ENCODE measurements at regions not wholly inside any gene's neighbourhood (a gene's known extent, or its start where the extent isn't known, plus 50 kb on each side); places are given as distances from the start of the nearest gene placed in this dataset.

GRCh38 chr1:116242741-116243140 is 130.3 kb upstream of the ATP1A1 start:
- POLR2A ChIA-PET = no interaction called here
- FAIRE-seq = no peak
- no peak for ATAC-seq
- H3K4me2 ChIP-seq = no peak overlapping the region
- H3K4me1 ChIP-seq = no peaks in the 10 kb centered on the region
- 48% methylated on average over 7 of the region's 7 CpGs for WGBS (ENCODE audit: missing lambda C conversion rate)
- TF ChIP-seq, protein P1, sequence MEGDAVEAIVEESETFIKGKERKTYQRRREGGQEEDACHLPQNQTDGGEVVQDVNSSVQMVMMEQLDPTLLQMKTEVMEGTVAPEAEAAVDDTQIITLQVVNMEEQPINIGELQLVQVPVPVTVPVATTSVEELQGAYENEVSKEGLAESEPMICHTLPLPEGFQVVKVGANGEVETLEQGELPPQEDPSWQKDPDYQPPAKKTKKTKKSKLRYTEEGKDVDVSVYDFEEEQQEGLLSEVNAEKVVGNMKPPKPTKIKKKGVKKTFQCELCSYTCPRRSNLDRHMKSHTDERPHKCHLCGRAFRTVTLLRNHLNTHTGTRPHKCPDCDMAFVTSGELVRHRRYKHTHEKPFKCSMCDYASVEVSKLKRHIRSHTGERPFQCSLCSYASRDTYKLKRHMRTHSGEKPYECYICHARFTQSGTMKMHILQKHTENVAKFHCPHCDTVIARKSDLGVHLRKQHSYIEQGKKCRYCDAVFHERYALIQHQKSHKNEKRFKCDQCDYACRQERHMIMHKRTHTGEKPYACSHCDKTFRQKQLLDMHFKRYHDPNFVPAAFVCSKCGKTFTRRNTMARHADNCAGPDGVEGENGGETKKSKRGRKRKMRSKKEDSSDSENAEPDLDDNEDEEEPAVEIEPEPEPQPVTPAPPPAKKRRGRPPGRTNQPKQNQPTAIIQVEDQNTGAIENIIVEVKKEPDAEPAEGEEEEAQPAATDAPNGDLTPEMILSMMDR (IDR thresholded peaks at IDR 0.05) = no peak
- no peak for TF ChIP-seq CHD2 (IDR thresholded peaks at IDR 0.05; ENCODE audit: low read length, partially characterized antibody)
- TF ChIP-seq ELK1 (IDR thresholded peaks at IDR 0.05; ENCODE audit: low read depth, low read length) = no peak
- no peak for TF ChIP-seq HOXA7 (CRISPR knock-in tag; IDR thresholded peaks at IDR 0.05)
- TF ChIP-seq ZC3H11A (IDR thresholded peaks at IDR 0.05) = no peak
- no peak overlapping the region for H3K4me3 ChIP-seq
- no peaks in the 10 kb centered on the region for H3K9me3 ChIP-seq
- CTCF ChIA-PET = interaction anchor here (0.8 kb wide), 1 partner anchor 104 kb away, joined by 3 read pairs; no protein-coding TSS in a partner anchor
- DNase-seq (ENCODE audit: low read depth in 1 of 2, low spot score in 1 of 2) = no peak
- H3K27ac ChIP-seq = no peak overlapping the region

DNA sequence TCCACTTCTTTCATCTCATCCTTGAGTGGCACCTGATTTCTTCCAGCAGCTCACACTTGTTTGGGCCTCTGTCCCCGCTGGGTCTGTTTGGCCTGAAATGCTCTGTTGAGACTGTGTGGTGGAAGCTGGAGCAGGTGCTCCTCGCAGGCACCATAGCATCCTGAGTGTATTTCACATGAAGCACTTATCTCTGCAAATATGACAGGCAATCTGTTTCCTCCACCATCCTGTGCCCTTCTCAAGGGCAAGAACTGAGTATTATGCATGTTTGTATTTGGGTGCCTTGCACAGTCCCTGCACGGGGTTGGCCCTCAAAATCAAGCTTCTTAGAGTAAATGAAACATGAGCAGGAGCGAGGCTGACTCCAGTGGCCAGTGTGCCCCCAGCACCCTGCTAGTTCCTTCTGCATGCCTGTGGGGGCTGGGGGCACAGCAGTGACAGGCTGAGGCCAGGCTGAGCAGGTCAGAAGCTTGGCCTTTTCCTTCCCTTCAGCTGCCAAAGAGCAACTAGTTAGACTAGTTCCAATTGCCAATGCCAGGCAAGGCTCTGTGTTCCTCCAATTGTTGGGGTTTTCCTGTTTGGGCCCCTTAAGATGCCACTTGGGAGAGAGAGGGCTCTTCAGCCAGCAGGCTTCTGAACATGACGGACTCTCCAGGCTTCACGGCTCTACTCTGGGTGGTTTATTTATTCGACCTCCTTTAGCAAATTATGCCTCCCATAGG is 129.6 kb upstream of the ATP1A1 start:
- no peak for ATAC-seq
- ChIA-PET CTCF (interaction anchor here (0.8 kb wide), 1 partner anchor 104 kb away, joined by 3 read pairs; no protein-coding TSS in a partner anchor), POLR2A (no interaction called here)
- H3K4me3 ChIP-seq = no peak overlapping the region
- H3K9me3 ChIP-seq = no peaks in the 10 kb centered on the region
- FAIRE-seq = no peak
- no peak overlapping the region for H3K27ac ChIP-seq
- 54% methylated on average over 5 of the region's 7 CpGs for WGBS (ENCODE audit: missing lambda C conversion rate)
- no peak overlapping the region for H3K4me2 ChIP-seq
- no peaks in the 10 kb centered on the region for H3K4me1 ChIP-seq
- DNase-seq (ENCODE audit: low read depth in 1 of 2, low spot score in 1 of 2) = no peak
- TF ChIP-seq ZNF302 (CRISPR knock-in tag; IDR thresholded peaks at IDR 0.05) = no peak
- TF ChIP-seq POLR2A (IDR thresholded peaks at IDR 0.05; ENCODE audit: low read length) = no peak
- TF ChIP-seq, protein P2, sequence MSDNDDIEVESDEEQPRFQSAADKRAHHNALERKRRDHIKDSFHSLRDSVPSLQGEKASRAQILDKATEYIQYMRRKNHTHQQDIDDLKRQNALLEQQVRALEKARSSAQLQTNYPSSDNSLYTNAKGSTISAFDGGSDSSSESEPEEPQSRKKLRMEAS (IDR thresholded peaks at IDR 0.05) = no peak
- no peak for TF ChIP-seq FOSL2 (IDR thresholded peaks at IDR 0.05)
- no peak for TF ChIP-seq FOSL2 (CRISPR knock-in tag; IDR thresholded peaks at IDR 0.05)
- TF ChIP-seq KDM1A (IDR thresholded peaks at IDR 0.05; ENCODE audit: low read depth) = no peak
- TF ChIP-seq HEYL (CRISPR knock-in tag; IDR thresholded peaks at IDR 0.05) = no peak
- no peak for TF ChIP-seq ATOH8 (CRISPR knock-in tag; IDR thresholded peaks at IDR 0.05; ENCODE audit: low read depth)
- TF ChIP-seq, protein P3, sequence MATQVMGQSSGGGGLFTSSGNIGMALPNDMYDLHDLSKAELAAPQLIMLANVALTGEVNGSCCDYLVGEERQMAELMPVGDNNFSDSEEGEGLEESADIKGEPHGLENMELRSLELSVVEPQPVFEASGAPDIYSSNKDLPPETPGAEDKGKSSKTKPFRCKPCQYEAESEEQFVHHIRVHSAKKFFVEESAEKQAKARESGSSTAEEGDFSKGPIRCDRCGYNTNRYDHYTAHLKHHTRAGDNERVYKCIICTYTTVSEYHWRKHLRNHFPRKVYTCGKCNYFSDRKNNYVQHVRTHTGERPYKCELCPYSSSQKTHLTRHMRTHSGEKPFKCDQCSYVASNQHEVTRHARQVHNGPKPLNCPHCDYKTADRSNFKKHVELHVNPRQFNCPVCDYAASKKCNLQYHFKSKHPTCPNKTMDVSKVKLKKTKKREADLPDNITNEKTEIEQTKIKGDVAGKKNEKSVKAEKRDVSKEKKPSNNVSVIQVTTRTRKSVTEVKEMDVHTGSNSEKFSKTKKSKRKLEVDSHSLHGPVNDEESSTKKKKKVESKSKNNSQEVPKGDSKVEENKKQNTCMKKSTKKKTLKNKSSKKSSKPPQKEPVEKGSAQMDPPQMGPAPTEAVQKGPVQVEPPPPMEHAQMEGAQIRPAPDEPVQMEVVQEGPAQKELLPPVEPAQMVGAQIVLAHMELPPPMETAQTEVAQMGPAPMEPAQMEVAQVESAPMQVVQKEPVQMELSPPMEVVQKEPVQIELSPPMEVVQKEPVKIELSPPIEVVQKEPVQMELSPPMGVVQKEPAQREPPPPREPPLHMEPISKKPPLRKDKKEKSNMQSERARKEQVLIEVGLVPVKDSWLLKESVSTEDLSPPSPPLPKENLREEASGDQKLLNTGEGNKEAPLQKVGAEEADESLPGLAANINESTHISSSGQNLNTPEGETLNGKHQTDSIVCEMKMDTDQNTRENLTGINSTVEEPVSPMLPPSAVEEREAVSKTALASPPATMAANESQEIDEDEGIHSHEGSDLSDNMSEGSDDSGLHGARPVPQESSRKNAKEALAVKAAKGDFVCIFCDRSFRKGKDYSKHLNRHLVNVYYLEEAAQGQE (IDR thresholded peaks at IDR 0.05) = no peak
- TF ChIP-seq ESRRA (IDR thresholded peaks at IDR 0.05; ENCODE audit: borderline replicate concordance, low read length) = no peak
- no peak for TF ChIP-seq ZSCAN20 (CRISPR knock-in tag; IDR thresholded peaks at IDR 0.05)
- TF ChIP-seq CBX2 (IDR thresholded peaks at IDR 0.05; ENCODE audit: borderline replicate concordance, low read depth) = no peak
- no peak for TF ChIP-seq RNF2 (IDR thresholded peaks at IDR 0.05; ENCODE audit: borderline replicate concordance, low read depth)
- TF ChIP-seq JUNB (IDR thresholded peaks at IDR 0.05) = no peak
- no peak for TF ChIP-seq HOXB13 (CRISPR knock-in tag; IDR thresholded peaks at IDR 0.05; ENCODE audit: low read depth)
- no peak for TF ChIP-seq EHF (CRISPR knock-in tag; IDR thresholded peaks at IDR 0.05)
- TF ChIP-seq CHD2 (IDR thresholded peaks at IDR 0.05; ENCODE audit: low read length, partially characterized antibody) = no peak
